HEK293 (cell line): ENCODE measurements at regions not wholly inside any gene's neighbourhood (a gene's known extent, or its start where the extent isn't known, plus 50 kb on each side); places are given as distances from the start of the nearest gene placed in this dataset.
A peak's percentile ranks its signal among the peaks of the same experiment; 100 is the strongest.

ENCODE experiments used
- CTCF ChIA-PET: fragments of 350-600 bp; formaldehyde crosslinking; extraction: SDS; loops from one replicate; lab custom pipeline; 2021; ENCODE audit warnings: antibody characterized with exemption; lab: Yijun Ruan, JAX
- POLR2A ChIA-PET: fragments of 300-600 bp; formaldehyde crosslinking; extraction: SDS; loops from one replicate; lab custom pipeline; 2020; ENCODE audit warnings: antibody characterized with exemption, inconsistent platforms; lab: Yijun Ruan, JAX
- H3K27ac ChIP-seq: fragments of 200-500 bp; sonication (Bioruptor generic); 2 replicates; pipeline ENCODE4 v1.5.1; 2014; ENCODE audit warnings: low read depth, low read length, control low read depth, inconsistent platforms; ENCODE audit errors: extremely low read depth
- H3K36me3 ChIP-seq, 2 experiments: fragments of 200-500 bp in 1 of 2; sonication (Bioruptor generic) in 1 of 2; 1 replicate in 1 of 2; 2 replicates in 1 of 2; pipeline ENCODE4 v1.5.1; 2014 to 2017; ENCODE audit warnings: inconsistent platforms in 2 of 2, low read length in 2 of 2; ENCODE audit not compliant: control insufficient read depth in 2 of 2, insufficient read depth in 1 of 2
- H3K4me1 ChIP-seq: fragments of 200-500 bp; sonication (Bioruptor generic); 2 replicates; pipeline ENCODE4 v1.5.1; 2014; ENCODE audit warnings: mild to moderate bottlenecking, low read length, inconsistent platforms; ENCODE audit not compliant: control insufficient read depth, insufficient read depth
- H3K4me3 ChIP-seq: 2 replicates; pipeline ENCODE4 v1.5.1; 2011; ENCODE audit warnings: low read depth, mild to moderate bottlenecking, control low read depth, low read length, moderate library complexity
- H3K9me3 ChIP-seq: fragments of 200-500 bp; sonication (Bioruptor generic); 2 replicates; pipeline ENCODE4 v1.5.1; 2014; ENCODE audit warnings: low read depth, low read length, inconsistent platforms; ENCODE audit not compliant: control insufficient read depth, insufficient read depth
- ZBTB7A ChIP-seq: fragments of 450-650 bp; formaldehyde crosslinking; IDR thresholded peaks from 2 replicates; pipeline ENCODE4 v1.5.1; 2016; ENCODE audit warnings: low read depth, missing biosample characterization, missing genetic modification characterization
- ZFP37 ChIP-seq: fragments of 450-650 bp; formaldehyde crosslinking; IDR thresholded peaks from 2 replicates; pipeline ENCODE4 v1.5.1; 2016; ENCODE audit warnings: missing biosample characterization, missing genetic modification characterization
- ZNF155 ChIP-seq: fragments of 450-650 bp; formaldehyde crosslinking; IDR thresholded peaks from 2 replicates; pipeline ENCODE4 v1.5.1; 2016; ENCODE audit warnings: missing biosample characterization, missing genetic modification characterization
- ZNF2 ChIP-seq: fragments of 450-650 bp; formaldehyde crosslinking; IDR thresholded peaks from 2 replicates; pipeline ENCODE4 v1.5.1; 2016; ENCODE audit warnings: missing biosample characterization, missing genetic modification characterization
- ZNF266 ChIP-seq: fragments of 450-650 bp; formaldehyde crosslinking; IDR thresholded peaks from 2 replicates; pipeline ENCODE4 v1.5.1; 2016; ENCODE audit warnings: missing biosample characterization, missing genetic modification characterization, low read depth
- ZNF292 ChIP-seq: fragments of 450-650 bp; formaldehyde crosslinking; IDR thresholded peaks from 2 replicates; pipeline ENCODE4 v1.5.1; 2016; ENCODE audit warnings: low read depth, missing biosample characterization, missing genetic modification characterization, borderline replicate concordance
- ZNF394 ChIP-seq: fragments of 450-650 bp; formaldehyde crosslinking; IDR thresholded peaks from 2 replicates; pipeline ENCODE4 v1.5.1; 2016; ENCODE audit warnings: missing biosample characterization, missing genetic modification characterization, mild to moderate bottlenecking, moderate library complexity, borderline replicate concordance
- ZNF416 ChIP-seq: fragments of 450-650 bp; formaldehyde crosslinking; IDR thresholded peaks from 2 replicates; pipeline ENCODE4 v1.5.1; 2016; ENCODE audit warnings: missing biosample characterization, missing genetic modification characterization
- ZNF514 ChIP-seq: fragments of 450-650 bp; formaldehyde crosslinking; IDR thresholded peaks from 2 replicates; pipeline ENCODE4 v1.5.1; 2016; ENCODE audit warnings: missing biosample characterization, missing genetic modification characterization
- ZNF571 ChIP-seq: fragments of 450-650 bp; formaldehyde crosslinking; IDR thresholded peaks from 2 replicates; pipeline ENCODE4 v1.5.0; 2017; ENCODE audit warnings: missing biosample characterization, missing genetic modification characterization
- ZNF585B ChIP-seq: fragments of 450-650 bp; formaldehyde crosslinking; IDR thresholded peaks from 2 replicates; pipeline ENCODE4 v1.5.1; 2016; ENCODE audit warnings: missing biosample characterization, missing genetic modification characterization
- ZNF596 ChIP-seq: fragments of 450-650 bp; IDR thresholded peaks from 2 replicates; pipeline ENCODE4 v1.5.0; 2018; ENCODE audit warnings: missing biosample characterization, mild to moderate bottlenecking, missing genetic modification characterization, moderate library complexity
- ZNF600 ChIP-seq: fragments of 450-650 bp; formaldehyde crosslinking; IDR thresholded peaks from 2 replicates; pipeline ENCODE4 v1.5.1; 2016; ENCODE audit warnings: missing biosample characterization, missing genetic modification characterization
- ZNF777 ChIP-seq: fragments of 450-650 bp; formaldehyde crosslinking; IDR thresholded peaks from 2 replicates; pipeline ENCODE4 v1.5.1; 2017; ENCODE audit warnings: missing biosample characterization, missing genetic modification characterization, borderline replicate concordance
- ZSCAN16 ChIP-seq: fragments of 450-650 bp; formaldehyde crosslinking; IDR thresholded peaks from 2 replicates; pipeline ENCODE4 v1.5.1; 2016; ENCODE audit warnings: missing biosample characterization, missing genetic modification characterization
- ZSCAN30 ChIP-seq: fragments of 450-650 bp; IDR thresholded peaks from 2 replicates; pipeline ENCODE4 v1.5.1; 2018; ENCODE audit warnings: missing biosample characterization, mild to moderate bottlenecking, missing genetic modification characterization, moderate library complexity
- TF ChIP-seq, protein P1 (sequence below): fragments of 450-650 bp; formaldehyde crosslinking; IDR thresholded peaks from 2 replicates; pipeline ENCODE4 v1.5.1; 2016; ENCODE audit warnings: missing biosample characterization, missing genetic modification characterization
- TF ChIP-seq, protein P2 (sequence below): fragments of 450-650 bp; formaldehyde crosslinking; optimal IDR thresholded peaks from 2 replicates; pipeline ENCODE3; 2016; ENCODE audit warnings: missing biosample characterization, mild to moderate bottlenecking, missing genetic modification characterization
- TF ChIP-seq, protein P3 (sequence below): fragments of 450-650 bp; formaldehyde crosslinking; IDR thresholded peaks from 2 replicates; pipeline ENCODE4 v1.5.1; 2016; ENCODE audit warnings: missing biosample characterization, missing genetic modification characterization

DNA sequence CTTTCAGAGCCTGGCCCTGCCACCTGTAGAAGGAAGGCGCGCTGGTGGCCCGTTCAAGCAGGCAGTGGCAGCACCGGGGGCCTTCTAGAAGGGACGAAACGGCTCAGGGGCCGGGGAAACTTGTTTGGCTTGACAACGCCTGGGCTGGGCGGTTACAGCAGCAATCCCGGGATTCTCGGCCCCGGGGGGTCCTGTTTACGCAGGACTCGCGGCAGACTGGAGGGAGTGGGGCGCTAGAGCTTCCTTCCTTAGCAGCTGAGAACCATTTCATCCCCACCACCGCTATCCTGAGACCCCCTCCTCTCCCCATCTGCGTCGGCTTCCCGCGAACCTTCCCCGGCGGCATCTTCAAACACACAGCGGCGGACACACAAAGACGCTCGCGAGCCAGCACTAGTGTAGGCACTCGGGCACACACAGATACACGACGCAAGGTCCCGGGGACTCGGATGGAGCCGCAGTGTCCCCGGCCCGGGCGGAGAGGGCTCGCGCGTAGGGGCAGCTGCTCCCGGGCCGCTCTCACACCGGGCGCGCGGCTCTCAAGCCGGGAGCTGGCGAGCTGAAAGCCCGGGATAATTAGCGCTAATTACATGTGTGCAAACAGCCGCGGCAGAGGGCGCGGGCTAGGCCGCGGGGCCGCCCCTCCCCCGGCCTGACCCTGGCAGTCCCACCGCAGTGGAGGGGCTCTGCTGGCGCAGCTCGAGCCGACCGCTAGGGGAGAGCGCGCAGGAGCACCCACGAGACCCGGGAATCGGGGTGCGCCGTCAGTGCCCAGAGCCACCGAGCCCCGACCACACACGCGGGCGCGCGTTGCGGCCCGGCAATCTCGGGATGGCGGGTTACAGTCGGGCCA lies 271.4 kb downstream of the FOXD2 start (continued):
- TF ChIP-seq ZNF394 (tag by site-specific recombination), result peak; percentile 54; the same call in 1 of the 2 replicates
- no peak for TF ChIP-seq ZNF266
- 0 out of 2 replicates have a peak, but pooled peaks have one; percentile 31 for TF ChIP-seq ZNF596 (tag by site-specific recombination)
- no peak for TF ChIP-seq ZNF155 (tag by site-specific recombination)

DNA sequence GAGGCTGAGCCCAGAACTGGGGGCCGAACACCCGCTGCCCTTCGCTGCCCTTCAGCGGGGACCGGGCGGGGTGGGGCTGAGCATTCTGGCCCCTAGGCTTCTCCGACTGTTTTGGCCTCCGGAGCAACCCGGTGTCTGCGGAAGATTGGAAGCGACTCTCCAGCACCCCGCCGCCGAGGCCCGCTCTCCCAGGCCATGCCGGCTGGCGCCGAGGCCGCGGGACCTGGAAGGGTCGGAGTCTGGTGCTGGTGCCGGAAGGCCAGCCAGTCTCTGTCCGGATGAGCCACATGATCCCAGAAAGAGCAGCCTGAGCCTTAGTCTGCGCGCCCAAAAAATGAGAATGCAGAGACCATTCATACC lies 272.0 kb downstream of the FOXD2 start:
- Histone ChIP-seq H3K27ac (peak overlapping the region; percentile 77), H3K9me3 (no peaks in the 10 kb centered on the region), H3K36me3 (no peaks in the 10 kb centered on the region), H3K4me1 (peaks cover 6% of the 10 kb centered on the region; the same call in 1 of the 2 replicates)
- CTCF ChIA-PET, result interaction anchor here (0.6 to 10.3 kb wide), 39 partner anchors 9 to 534 kb away, joined by 3 to 120 read pairs (median 4); partner anchors contain the start of gene FOXD2
- TF ChIP-seq ZNF394 (tag by site-specific recombination), result 0 out of 2 replicates have a peak, but pooled peaks have one; percentile 24
- TF ChIP-seq, protein P1, sequence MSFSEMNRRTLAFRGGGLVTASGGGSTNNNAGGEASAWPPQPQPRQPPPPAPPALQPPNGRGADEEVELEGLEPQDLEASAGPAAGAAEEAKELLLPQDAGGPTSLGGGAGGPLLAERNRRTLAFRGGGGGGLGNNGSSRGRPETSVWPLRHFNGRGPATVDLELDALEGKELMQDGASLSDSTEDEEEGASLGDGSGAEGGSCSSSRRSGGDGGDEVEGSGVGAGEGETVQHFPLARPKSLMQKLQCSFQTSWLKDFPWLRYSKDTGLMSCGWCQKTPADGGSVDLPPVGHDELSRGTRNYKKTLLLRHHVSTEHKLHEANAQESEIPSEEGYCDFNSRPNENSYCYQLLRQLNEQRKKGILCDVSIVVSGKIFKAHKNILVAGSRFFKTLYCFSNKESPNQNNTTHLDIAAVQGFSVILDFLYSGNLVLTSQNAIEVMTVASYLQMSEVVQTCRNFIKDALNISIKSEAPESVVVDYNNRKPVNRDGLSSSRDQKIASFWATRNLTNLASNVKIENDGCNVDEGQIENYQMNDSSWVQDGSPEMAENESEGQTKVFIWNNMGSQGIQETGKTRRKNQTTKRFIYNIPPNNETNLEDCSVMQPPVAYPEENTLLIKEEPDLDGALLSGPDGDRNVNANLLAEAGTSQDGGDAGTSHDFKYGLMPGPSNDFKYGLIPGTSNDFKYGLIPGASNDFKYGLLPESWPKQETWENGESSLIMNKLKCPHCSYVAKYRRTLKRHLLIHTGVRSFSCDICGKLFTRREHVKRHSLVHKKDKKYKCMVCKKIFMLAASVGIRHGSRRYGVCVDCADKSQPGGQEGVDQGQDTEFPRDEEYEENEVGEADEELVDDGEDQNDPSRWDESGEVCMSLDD (tag by site-specific recombination), result peak; percentile 33
- TF ChIP-seq ZNF600 (tag by site-specific recombination), result peak; percentile 19
- TF ChIP-seq, protein P2, sequence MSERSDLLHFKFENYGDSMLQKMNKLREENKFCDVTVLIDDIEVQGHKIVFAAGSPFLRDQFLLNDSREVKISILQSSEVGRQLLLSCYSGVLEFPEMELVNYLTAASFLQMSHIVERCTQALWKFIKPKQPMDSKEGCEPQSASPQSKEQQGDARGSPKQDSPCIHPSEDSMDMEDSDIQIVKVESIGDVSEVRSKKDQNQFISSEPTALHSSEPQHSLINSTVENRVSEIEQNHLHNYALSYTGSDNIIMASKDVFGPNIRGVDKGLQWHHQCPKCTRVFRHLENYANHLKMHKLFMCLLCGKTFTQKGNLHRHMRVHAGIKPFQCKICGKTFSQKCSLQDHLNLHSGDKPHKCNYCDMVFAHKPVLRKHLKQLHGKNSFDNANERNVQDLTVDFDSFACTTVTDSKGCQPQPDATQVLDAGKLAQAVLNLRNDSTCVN, result peak; percentile 40
- 0 out of 2 replicates have a peak, but pooled peaks have one; percentile 18 for TF ChIP-seq ZFP37 (tag by site-specific recombination)
- TF ChIP-seq ZNF777 (tag by site-specific recombination), result 0 out of 2 replicates have a peak, but pooled peaks have one; percentile 2
- no peak for TF ChIP-seq ZNF2 (tag by site-specific recombination)
- no peak for TF ChIP-seq ZNF416
- TF ChIP-seq, protein P3, sequence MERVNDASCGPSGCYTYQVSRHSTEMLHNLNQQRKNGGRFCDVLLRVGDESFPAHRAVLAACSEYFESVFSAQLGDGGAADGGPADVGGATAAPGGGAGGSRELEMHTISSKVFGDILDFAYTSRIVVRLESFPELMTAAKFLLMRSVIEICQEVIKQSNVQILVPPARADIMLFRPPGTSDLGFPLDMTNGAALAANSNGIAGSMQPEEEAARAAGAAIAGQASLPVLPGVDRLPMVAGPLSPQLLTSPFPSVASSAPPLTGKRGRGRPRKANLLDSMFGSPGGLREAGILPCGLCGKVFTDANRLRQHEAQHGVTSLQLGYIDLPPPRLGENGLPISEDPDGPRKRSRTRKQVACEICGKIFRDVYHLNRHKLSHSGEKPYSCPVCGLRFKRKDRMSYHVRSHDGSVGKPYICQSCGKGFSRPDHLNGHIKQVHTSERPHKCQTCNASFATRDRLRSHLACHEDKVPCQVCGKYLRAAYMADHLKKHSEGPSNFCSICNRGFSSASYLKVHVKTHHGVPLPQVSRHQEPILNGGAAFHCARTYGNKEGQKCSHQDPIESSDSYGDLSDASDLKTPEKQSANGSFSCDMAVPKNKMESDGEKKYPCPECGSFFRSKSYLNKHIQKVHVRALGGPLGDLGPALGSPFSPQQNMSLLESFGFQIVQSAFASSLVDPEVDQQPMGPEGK (tag by site-specific recombination), result 0 out of 2 replicates have a peak, but pooled peaks have one; percentile 56
- TF ChIP-seq ZNF514 (tag by site-specific recombination), result no peak
- TF ChIP-seq ZSCAN16 (tag by site-specific recombination), result no peak
- TF ChIP-seq ZSCAN30 (tag by site-specific recombination), result 0 out of 2 replicates have a peak, but pooled peaks have one; percentile 3
- no peak for TF ChIP-seq ZBTB7A (tag by site-specific recombination)
- TF ChIP-seq ZNF585B, result peak; percentile 47; the same call in 1 of the 2 replicates
- no peak for TF ChIP-seq ZNF292
- no peak for TF ChIP-seq ZNF571
- TF ChIP-seq, all 188 proteins: peak for 9
- POLR2A ChIA-PET, result interaction anchor here (2.6 kb wide), 1 partner anchor 273 kb away, joined by 26 read pairs; the partner anchor contains the start of gene FOXD2
- peak overlapping the region; percentile 29 for H3K4me3 ChIP-seq
